Activated naive CD4-positive, alpha-beta T cell (primary cell): ENCODE measurements at regions not wholly inside any gene's neighbourhood (a gene's known extent, or its start where the extent isn't known, plus 50 kb on each side); places are given as distances from the start of the nearest gene placed in this dataset.
"Not testable (repeated sequence)": the region's sequence is repeated elsewhere in the genome, so short reads cannot be mapped to it uniquely, and the experiment has no call there.

Experiments used
- DNase-seq, 4 experiments: peaks; one replicate each; lab custom pipeline; 2025; lab: John Stamatoyannopoulos, UW

GRCh38 chr2:47964277-47964676, 58.0 kb upstream of the FBXO11 start:
- no peak for DNase-seq

GRCh38 chr2:47964722-47965434, 58.6 kb upstream of the FBXO11 start:
- no peak for DNase-seq

- not testable (repeated sequence) for DNase-seq
These were observed 70.4 kb upstream of the FBXO11 start for GRCh38 chr2:47976728-47977127.

- no peak for DNase-seq
These were observed 77.7 kb upstream of the FBXO11 start for GRCh38 chr2:47984041-47984440.

GRCh38 chr2:47990503-47990902, 84.2 kb upstream of the FBXO11 start:
- DNase-seq: no peak

- no peak for DNase-seq
These were observed 86.4 kb upstream of the FBXO11 start for GRCh38 chr2:47992671-47993070.

GRCh38 chr2:47996808-47997207, 90.5 kb upstream of the FBXO11 start:
- DNase-seq: no peak

GRCh38 chr2:47999512-47999911, 93.2 kb upstream of the FBXO11 start:
- no peak for DNase-seq

GRCh38 chr2:48001498-48001897, 95.2 kb upstream of the FBXO11 start:
- DNase-seq: no peak

GRCh38 chr2:48006094-48006493, 99.8 kb upstream of the FBXO11 start:
- no peak for DNase-seq

- DNase-seq: no peak
These were observed 101.5 kb upstream of the FBXO11 start for GRCh38 chr2:48007699-48008268.

- no peak for DNase-seq
These were observed 103.0 kb upstream of the FBXO11 start for GRCh38 chr2:48009256-48009655.

GRCh38 chr2:48015421-48015820, 109.1 kb upstream of the FBXO11 start:
- no peak for DNase-seq

GRCh38 chr2:48016225-48017019, 110.1 kb upstream of the FBXO11 start:
- no peak for DNase-seq

GRCh38 chr2:48017136-48017535, 110.8 kb upstream of the FBXO11 start:
- DNase-seq: no peak

GRCh38 chr2:48018480-48018879, 112.2 kb upstream of the FBXO11 start:
- no peak for DNase-seq

- DNase-seq: no peak
These were observed 120.6 kb upstream of the FBXO11 start for GRCh38 chr2:48026865-48027264.

- DNase-seq: no peak
These were observed 126.5 kb upstream of the FBXO11 start for GRCh38 chr2:48032765-48033164.

GRCh38 chr2:48034295-48034694, 128.0 kb upstream of the FBXO11 start:
- no peak for DNase-seq

GRCh38 chr2:48036312-48036711, 130.0 kb upstream of the FBXO11 start:
- no peak for DNase-seq

- DNase-seq: no peak
These were observed 133.1 kb upstream of the FBXO11 start for GRCh38 chr2:48039209-48039990.

- DNase-seq: no peak
These were observed 136.9 kb upstream of the FBXO11 start for GRCh38 chr2:48043131-48043700.
